B cell (primary cell): ENCODE measurements at regions not wholly inside any gene's neighbourhood (a gene's known extent, or its start where the extent isn't known, plus 50 kb on each side); places are given as distances from the start of the nearest gene placed in this dataset.

Source experiments
- ATAC-seq: fragments of 200-7000 bp; cut with Tn5 transposase; one replicate; pipeline ENCODE4 v1.10.0; 2021; ENCODE audit warnings: low read depth, mild to moderate bottlenecking, moderate number of reproducible peaks, moderate library complexity
- CTCF ChIA-PET: fragments of 350-600 bp; sonication (Branson Sonifier 250); formaldehyde crosslinking; loops from one replicate; lab custom pipeline; 2021; ENCODE audit warnings: antibody characterized with exemption, inconsistent platforms; lab: Charles Lee
- POLR2A ChIA-PET: fragments of 350-600 bp; sonication (Branson Sonifier 250); formaldehyde crosslinking; loops from one replicate; lab custom pipeline; 2021; ENCODE audit warnings: antibody characterized with exemption; lab: Charles Lee
- DNase-seq: peaks from one replicate; pipeline ENCODE4 v3.0.0; 2013
- H2AFZ ChIP-seq: 2 replicates; pipeline ENCODE4 v1.6.1; 2012; ENCODE audit warnings: mild to moderate bottlenecking, low read depth, low read length; ENCODE audit not compliant: insufficient read depth, poor library complexity, severe bottlenecking
- H3K27ac ChIP-seq, 2 donors: 1 replicate in 1 of 2; 2 replicates in 1 of 2; pipeline ENCODE4 v1.5.1; 2012 to 2013; ENCODE audit warnings: low read length in 2 of 2, mild to moderate bottlenecking in 2 of 2, moderate library complexity in 1 of 2
- H3K27me3 ChIP-seq, 4 experiments: fragments of 200-600 bp in 1 of 4; sonication (generic) in 1 of 4; replicated peaks in 1 of 4; 1 replicate in 2 of 4; 2 replicates in 2 of 4; pipeline versions ENCODE4 v1.6.1 to v1.7.0; 2013 to 2016; ENCODE audit warnings: low read length in 3 of 4, mild to moderate bottlenecking in 2 of 4, mixed read lengths in 1 of 4, moderate library complexity in 1 of 4; ENCODE audit not compliant: insufficient read depth in 4 of 4, control insufficient read depth in 3 of 4; ENCODE audit errors: control extremely low read depth in 1 of 4
- H3K36me3 ChIP-seq, 2 experiments: replicated peaks in 1 of 2; 1 replicate in 1 of 2; 2 replicates in 1 of 2; pipeline versions ENCODE4 v1.6.1 to v1.7.1; 2013; ENCODE audit warnings: low read length in 1 of 2; ENCODE audit not compliant: insufficient read depth in 2 of 2, control insufficient read depth in 1 of 2; ENCODE audit errors: control extremely low read depth in 1 of 2, extremely low read depth in 1 of 2
- H3K4me1 ChIP-seq, 2 donors: fragments of 200-600 bp in 1 of 2; sonication (generic) in 1 of 2; 1 replicate in 1 of 2; 2 replicates in 1 of 2; pipeline versions ENCODE4 v1.5.1 to v1.6.1; 2013 to 2017; ENCODE audit warnings: low read length in 2 of 2; ENCODE audit not compliant: control insufficient read depth in 2 of 2, insufficient read depth in 2 of 2
- H3K4me2 ChIP-seq: replicated peaks from 2 replicates; pipeline ENCODE3; 2012; ENCODE audit warnings: mild to moderate bottlenecking, low read depth, low read length; ENCODE audit not compliant: poor library complexity, severe bottlenecking
- H3K4me3 ChIP-seq, 5 experiments: fragments of 200-600 bp in 1 of 5; sonication (generic) in 1 of 5; 1 replicate in 3 of 5; 2 replicates in 2 of 5; pipeline versions ENCODE4 v1.5.1 to v1.7.0; 2011 to 2016; ENCODE audit warnings: low read length in 4 of 5, mild to moderate bottlenecking in 4 of 5, low read depth in 2 of 5, control low read depth in 1 of 5, moderate library complexity in 1 of 5; ENCODE audit not compliant: insufficient read depth in 1 of 5; ENCODE audit errors: control extremely low read depth in 1 of 5, extremely low read depth in 1 of 5
- H3K79me2 ChIP-seq: fragments of 200-600 bp; sonication (generic); one replicate; pipeline ENCODE4 v1.6.0; 2016; ENCODE audit warnings: low read length; ENCODE audit not compliant: control insufficient read depth, insufficient read depth
- H3K9ac ChIP-seq: fragments of 200-600 bp; sonication (generic); 2 replicates; pipeline ENCODE4 v1.6.1; 2017; ENCODE audit warnings: mild to moderate bottlenecking, low read length, moderate library complexity
- H3K9me3 ChIP-seq, 3 donors: one replicate each; pipeline versions ENCODE4 v1.6.1 to v1.7.1; 2013; ENCODE audit warnings: low read length in 2 of 3; ENCODE audit not compliant: control insufficient read depth in 2 of 3, insufficient read depth in 1 of 3; ENCODE audit errors: control extremely low read depth in 1 of 3
- H4K20me1 ChIP-seq: 2 replicates; pipeline ENCODE4 v1.6.0; 2012; ENCODE audit warnings: mild to moderate bottlenecking, low read length; ENCODE audit not compliant: insufficient read depth, control insufficient read depth, poor library complexity, severe bottlenecking
- H3K27ac Mint-ChIP-seq: one replicate; pipeline ENCODE4 v1.8.0; 2021; ENCODE audit warnings: mixed read lengths
- H3K27me3 Mint-ChIP-seq: one replicate; pipeline ENCODE4 v1.8.0; 2021; ENCODE audit warnings: mixed read lengths
- H3K4me1 Mint-ChIP-seq: one replicate; pipeline ENCODE4 v1.8.0; 2021; ENCODE audit warnings: mixed read lengths
- H3K4me3 Mint-ChIP-seq: one replicate; pipeline ENCODE4 v1.8.0; 2021; ENCODE audit warnings: mixed read lengths
- H3K9me3 Mint-ChIP-seq: one replicate; pipeline ENCODE4 v1.8.0; 2022; ENCODE audit warnings: mixed read lengths; ENCODE audit not compliant: insufficient read depth
- EZH2 ChIP-seq: IDR thresholded peaks from 2 replicates; pipeline ENCODE4 v1.6.1; 2012; ENCODE audit warnings: borderline replicate concordance, low read depth, mild to moderate bottlenecking, moderate library complexity, low read length; ENCODE audit not compliant: insufficient read depth, poor library complexity, severe bottlenecking
- WGBS: methylation state at CpG from one replicate; pipeline ENCODE4 v1.1.5; 2013; ENCODE audit warnings: missing lambda C conversion rate; ENCODE audit not compliant: insufficient coverage; 5-methylcytosine and 5-hydroxymethylcytosine counted together
- intact Hi-C: fragments of 100-400 bp; cut with micrococcal nuclease; formaldehyde crosslinking; loops from one replicate; pipeline ENCODE4 v1.10.0; 2022
- TF ChIP-seq, protein P1 (sequence below): fragments of 200-600 bp; IDR thresholded peaks from one replicate; pipeline ENCODE4 v1.8.0; 2022; ENCODE audit warnings: antibody characterized with exemption, mild to moderate bottlenecking

GRCh38 chrX:55143621-55144020 is 54.8 kb downstream of the PAGE2 start:
- no peak for DNase-seq
- no peak overlapping the region for H2AFZ ChIP-seq
- H3K79me2 ChIP-seq = no peaks in the 10 kb centered on the region
- H3K36me3 ChIP-seq = peaks cover 0 to 4% of the 10 kb centered on the region in 2 experiments
- Mint-ChIP-seq H3K27ac (no peak overlapping the region), H3K4me3 (no peak overlapping the region), H3K27me3 (no peaks in the 10 kb centered on the region), H3K9me3 (no peaks in the 10 kb centered on the region), H3K4me1 (no peaks in the 10 kb centered on the region)
- H4K20me1 ChIP-seq = no peaks in the 10 kb centered on the region
- H3K9me3 ChIP-seq = peaks cover 0 to 7% (median 0%) of the 10 kb centered on the region in 3 donors
- no peak overlapping the region for H3K9ac ChIP-seq
- no peak for TF ChIP-seq EZH2
- TF ChIP-seq, protein P1, sequence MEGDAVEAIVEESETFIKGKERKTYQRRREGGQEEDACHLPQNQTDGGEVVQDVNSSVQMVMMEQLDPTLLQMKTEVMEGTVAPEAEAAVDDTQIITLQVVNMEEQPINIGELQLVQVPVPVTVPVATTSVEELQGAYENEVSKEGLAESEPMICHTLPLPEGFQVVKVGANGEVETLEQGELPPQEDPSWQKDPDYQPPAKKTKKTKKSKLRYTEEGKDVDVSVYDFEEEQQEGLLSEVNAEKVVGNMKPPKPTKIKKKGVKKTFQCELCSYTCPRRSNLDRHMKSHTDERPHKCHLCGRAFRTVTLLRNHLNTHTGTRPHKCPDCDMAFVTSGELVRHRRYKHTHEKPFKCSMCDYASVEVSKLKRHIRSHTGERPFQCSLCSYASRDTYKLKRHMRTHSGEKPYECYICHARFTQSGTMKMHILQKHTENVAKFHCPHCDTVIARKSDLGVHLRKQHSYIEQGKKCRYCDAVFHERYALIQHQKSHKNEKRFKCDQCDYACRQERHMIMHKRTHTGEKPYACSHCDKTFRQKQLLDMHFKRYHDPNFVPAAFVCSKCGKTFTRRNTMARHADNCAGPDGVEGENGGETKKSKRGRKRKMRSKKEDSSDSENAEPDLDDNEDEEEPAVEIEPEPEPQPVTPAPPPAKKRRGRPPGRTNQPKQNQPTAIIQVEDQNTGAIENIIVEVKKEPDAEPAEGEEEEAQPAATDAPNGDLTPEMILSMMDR = no peak
- H3K27me3 ChIP-seq = no peaks in the 10 kb centered on the region
- CTCF ChIA-PET = no interaction called here
- intact Hi-C loops = no loop called here
- H3K4me3 ChIP-seq = no peak overlapping the region
- POLR2A ChIA-PET = no interaction called here
- WGBS = no CpG with 5 or more reads among the region's 2 CpGs
- no peak overlapping the region for H3K27ac ChIP-seq
- ATAC-seq = no peak
- no peak overlapping the region for H3K4me2 ChIP-seq
- no peaks in the 10 kb centered on the region for H3K4me1 ChIP-seq

DNA sequence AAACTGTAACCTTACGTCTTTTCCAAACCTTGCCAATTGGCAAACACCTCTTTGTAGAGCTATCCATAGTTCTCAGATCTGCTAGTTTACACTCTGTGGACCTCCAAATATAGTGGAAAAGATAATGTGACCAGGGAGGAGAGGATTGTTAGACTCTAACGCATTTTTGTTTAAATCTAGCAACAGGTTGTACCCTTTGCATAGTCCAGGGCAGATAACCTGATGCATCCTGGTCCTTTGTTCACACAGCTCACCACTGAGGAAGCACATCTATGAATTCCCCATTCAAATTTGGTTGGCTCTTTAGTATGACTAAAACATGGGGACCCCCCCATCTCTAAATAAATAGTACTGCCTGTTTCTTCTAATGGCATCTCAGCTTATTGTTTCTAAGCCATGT is 55.9 kb downstream of the PAGE2 start:
- peaks cover 0 to 4% of the 10 kb centered on the region in 2 experiments for H3K36me3 ChIP-seq
- H2AFZ ChIP-seq = no peak overlapping the region
- ChIA-PET POLR2A (no interaction called here), CTCF (no interaction called here)
- intact Hi-C loops = no loop called here
- H3K27ac ChIP-seq = no peak overlapping the region
- H3K4me2 ChIP-seq = no peak overlapping the region
- no peaks in the 10 kb centered on the region for H3K27me3 Mint-ChIP-seq
- WGBS = no CpG with 5 or more reads among the region's 2 CpGs
- H3K4me3 Mint-ChIP-seq = no peak overlapping the region
- H4K20me1 ChIP-seq = no peaks in the 10 kb centered on the region
- no peaks in the 10 kb centered on the region for H3K79me2 ChIP-seq
- H3K4me3 ChIP-seq = no peak overlapping the region
- H3K4me1 Mint-ChIP-seq = no peaks in the 10 kb centered on the region
- H3K27me3 ChIP-seq = no peaks in the 10 kb centered on the region
- H3K4me1 ChIP-seq = no peaks in the 10 kb centered on the region
- ATAC-seq (no peak), DNase-seq (no peak)
- no peak overlapping the region for H3K9ac ChIP-seq
- H3K9me3 ChIP-seq = peaks cover 0 to 3% (median 0%) of the 10 kb centered on the region in 3 donors
- no peaks in the 10 kb centered on the region for H3K9me3 Mint-ChIP-seq
- TF ChIP-seq, protein P1 = no peak
- no peak for TF ChIP-seq EZH2
- H3K27ac Mint-ChIP-seq = no peak overlapping the region
